Activated T-cell treated with anti-CD3 and anti-CD28 coated beads, Interleukin-2, amount 50 U/mL, for 24 hours (primary cell): ENCODE measurements at regions not wholly inside any gene's neighbourhood (a gene's known extent, or its start where the extent isn't known, plus 50 kb on each side); places are given as distances from the start of the nearest gene placed in this dataset.

ENCODE experiments used
- DNase-seq: peaks from one replicate; pipeline ENCODE4 v3.0.0-alpha.2; 2020
- H3K27ac Mint-ChIP-seq: 2 replicates; pipeline ENCODE4 v1.8.0; 2020; ENCODE audit warnings: mild to moderate bottlenecking, mixed read lengths
- H3K27me3 Mint-ChIP-seq: 2 replicates; pipeline ENCODE4 v1.8.0; 2020; ENCODE audit warnings: mixed read lengths
- H3K36me3 Mint-ChIP-seq: 2 replicates; pipeline ENCODE4 v1.8.0; 2020; ENCODE audit warnings: low read depth, mixed read lengths
- H3K4me1 Mint-ChIP-seq: 2 replicates; pipeline ENCODE4 v1.8.0; 2020; ENCODE audit warnings: low read depth, mixed read lengths
- H3K4me3 Mint-ChIP-seq: 2 replicates; pipeline ENCODE4 v1.8.0; 2020; ENCODE audit warnings: mild to moderate bottlenecking, moderate library complexity, mixed read lengths
- H3K9me3 Mint-ChIP-seq: 2 replicates; pipeline ENCODE4 v1.8.0; 2020; ENCODE audit warnings: mixed read lengths

- H3K4me3 Mint-ChIP-seq: no peak overlapping the region
- no peak for DNase-seq
- peaks cover 2% of the 10 kb centered on the region for H3K36me3 Mint-ChIP-seq
- peaks cover 21% of the 10 kb centered on the region for H3K4me1 Mint-ChIP-seq
- no peak overlapping the region for H3K27ac Mint-ChIP-seq
- H3K27me3 Mint-ChIP-seq: no peaks in the 10 kb centered on the region
- peaks cover 6% of the 10 kb centered on the region for H3K9me3 Mint-ChIP-seq
Measured at GRCh38 chr3:177286034-177286433, 88.8 kb upstream of the TBL1XR1 start.

- Mint-ChIP-seq H3K4me3 (no peak overlapping the region), H3K27ac (no peak overlapping the region)
- DNase-seq: no peak
Measured at GRCh38 chr3:177287231-177287630, 89.9 kb upstream of the TBL1XR1 start.

GRCh38 chr3:177290633-177291032 lies 93.4 kb upstream of the TBL1XR1 start:
- Mint-ChIP-seq H3K9me3 (no peaks in the 10 kb centered on the region), H3K27ac (no peak overlapping the region), H3K4me1 (no peaks in the 10 kb centered on the region), H3K27me3 (no peaks in the 10 kb centered on the region), H3K4me3 (no peak overlapping the region), H3K36me3 (no peaks in the 10 kb centered on the region)
- DNase-seq: no peak

More at GRCh38 chr3:177287231-177287630, 89.9 kb upstream of the TBL1XR1 start:
- Mint-ChIP-seq H3K27me3 (no peaks in the 10 kb centered on the region), H3K9me3 (no peaks in the 10 kb centered on the region), H3K36me3 (no peaks in the 10 kb centered on the region), H3K4me1 (peaks cover 10% of the 10 kb centered on the region)

GRCh38 chr3:177294221-177294620 lies 96.9 kb upstream of the TBL1XR1 start:
- H3K4me3 Mint-ChIP-seq: no peak overlapping the region
- no peak for DNase-seq

GRCh38 chr3:177295116-177295515 lies 97.8 kb upstream of the TBL1XR1 start:
- Mint-ChIP-seq H3K27me3 (no peaks in the 10 kb centered on the region), H3K9me3 (no peaks in the 10 kb centered on the region), H3K36me3 (no peaks in the 10 kb centered on the region), H3K4me3 (no peak overlapping the region), H3K27ac (no peak overlapping the region), H3K4me1 (no peaks in the 10 kb centered on the region)
- DNase-seq: no peak

More at GRCh38 chr3:177294221-177294620, 96.9 kb upstream of the TBL1XR1 start:
- Mint-ChIP-seq H3K4me1 (no peaks in the 10 kb centered on the region), H3K9me3 (no peaks in the 10 kb centered on the region), H3K36me3 (no peaks in the 10 kb centered on the region), H3K27me3 (no peaks in the 10 kb centered on the region), H3K27ac (no peak overlapping the region)

GRCh38 chr3:177299250-177299649 lies 102.0 kb upstream of the TBL1XR1 start:
- H3K4me3 Mint-ChIP-seq: no peak overlapping the region
- peaks cover 6% of the 10 kb centered on the region for H3K4me1 Mint-ChIP-seq
- no peaks in the 10 kb centered on the region for H3K36me3 Mint-ChIP-seq

GRCh38 chr3:177300039-177300833 lies 103.0 kb upstream of the TBL1XR1 start:
- H3K36me3 Mint-ChIP-seq: no peaks in the 10 kb centered on the region
- no peak overlapping the region for H3K4me3 Mint-ChIP-seq
- no peaks in the 10 kb centered on the region for H3K27me3 Mint-ChIP-seq
- H3K9me3 Mint-ChIP-seq: no peaks in the 10 kb centered on the region
- no peak for DNase-seq
- H3K27ac Mint-ChIP-seq: no peak overlapping the region
- peaks cover 11% of the 10 kb centered on the region for H3K4me1 Mint-ChIP-seq

More at GRCh38 chr3:177299250-177299649, 102.0 kb upstream of the TBL1XR1 start:
- no peaks in the 10 kb centered on the region for H3K9me3 Mint-ChIP-seq
- DNase-seq: no peak
- no peak overlapping the region for H3K27ac Mint-ChIP-seq
- no peaks in the 10 kb centered on the region for H3K27me3 Mint-ChIP-seq

GRCh38 chr3:177300842-177301241 lies 103.6 kb upstream of the TBL1XR1 start:
- Mint-ChIP-seq H3K27ac (no peak overlapping the region), H3K36me3 (no peaks in the 10 kb centered on the region), H3K27me3 (no peaks in the 10 kb centered on the region), H3K4me3 (no peak overlapping the region), H3K4me1 (peaks cover 13% of the 10 kb centered on the region), H3K9me3 (no peaks in the 10 kb centered on the region)
- DNase-seq: no peak

- Mint-ChIP-seq H3K9me3 (peaks cover 7% of the 10 kb centered on the region), H3K4me1 (peaks cover 13% of the 10 kb centered on the region), H3K27ac (no peak overlapping the region), H3K27me3 (no peaks in the 10 kb centered on the region), H3K36me3 (peaks cover 2% of the 10 kb centered on the region), H3K4me3 (no peak overlapping the region)
- DNase-seq: no peak
Measured at GRCh38 chr3:177306252-177306651, 109.0 kb upstream of the TBL1XR1 start.

- DNase-seq: no peak
- peaks cover 14% of the 10 kb centered on the region for H3K4me1 Mint-ChIP-seq
- no peaks in the 10 kb centered on the region for H3K27me3 Mint-ChIP-seq
- no peak overlapping the region for H3K27ac Mint-ChIP-seq
- H3K36me3 Mint-ChIP-seq: peaks cover 2% of the 10 kb centered on the region
- no peak overlapping the region for H3K4me3 Mint-ChIP-seq
- peaks cover 11% of the 10 kb centered on the region for H3K9me3 Mint-ChIP-seq
Measured at GRCh38 chr3:177307391-177307790, 110.1 kb upstream of the TBL1XR1 start.

GRCh38 chr3:177307826-177308225 lies 110.5 kb upstream of the TBL1XR1 start:
- no peak for DNase-seq
- peaks cover 17% of the 10 kb centered on the region for H3K4me1 Mint-ChIP-seq
- H3K4me3 Mint-ChIP-seq: no peak overlapping the region
- peaks cover 15% of the 10 kb centered on the region for H3K9me3 Mint-ChIP-seq
- H3K27me3 Mint-ChIP-seq: no peaks in the 10 kb centered on the region
- no peak overlapping the region for H3K27ac Mint-ChIP-seq
- peaks cover 5% of the 10 kb centered on the region for H3K36me3 Mint-ChIP-seq

- H3K9me3 Mint-ChIP-seq: peaks cover 15% of the 10 kb centered on the region
- H3K4me3 Mint-ChIP-seq: no peak overlapping the region
- H3K27me3 Mint-ChIP-seq: no peaks in the 10 kb centered on the region
- H3K36me3 Mint-ChIP-seq: peaks cover 5% of the 10 kb centered on the region
- H3K27ac Mint-ChIP-seq: no peak overlapping the region
- DNase-seq: no peak
- peaks cover 17% of the 10 kb centered on the region for H3K4me1 Mint-ChIP-seq
Measured at GRCh38 chr3:177308286-177308685, 111.0 kb upstream of the TBL1XR1 start.

GRCh38 chr3:177308911-177309310 lies 111.6 kb upstream of the TBL1XR1 start:
- Mint-ChIP-seq H3K4me3 (no peak overlapping the region), H3K27me3 (no peaks in the 10 kb centered on the region), H3K9me3 (peaks cover 15% of the 10 kb centered on the region), H3K27ac (no peak overlapping the region), H3K4me1 (peaks cover 13% of the 10 kb centered on the region), H3K36me3 (peaks cover 5% of the 10 kb centered on the region)
- DNase-seq: no peak

- Mint-ChIP-seq H3K4me3 (no peak overlapping the region), H3K27ac (peak overlapping the region; percentile 3), H3K36me3 (peaks cover 5% of the 10 kb centered on the region), H3K4me1 (peaks cover 18% of the 10 kb centered on the region), H3K27me3 (no peaks in the 10 kb centered on the region), H3K9me3 (peaks cover 15% of the 10 kb centered on the region)
- no peak for DNase-seq
Measured at GRCh38 chr3:177312491-177312890, 115.2 kb upstream of the TBL1XR1 start.

GRCh38 chr3:177314897-177315296 lies 117.6 kb upstream of the TBL1XR1 start:
- Mint-ChIP-seq H3K27ac (peak overlapping the region; percentile 90), H3K4me3 (peak overlapping the region; percentile 53)

More at GRCh38 chr3:177314897-177315296, 117.6 kb upstream of the TBL1XR1 start:
- H3K4me1 Mint-ChIP-seq: peaks cover 28% of the 10 kb centered on the region
- no peaks in the 10 kb centered on the region for H3K27me3 Mint-ChIP-seq
- peak; percentile 39 for DNase-seq
- H3K9me3 Mint-ChIP-seq: peaks cover 15% of the 10 kb centered on the region
- H3K36me3 Mint-ChIP-seq: peaks cover 5% of the 10 kb centered on the region
